A172 (cell line): ENCODE measurements at regions not wholly inside any gene's neighbourhood (a gene's known extent, or its start where the extent isn't known, plus 50 kb on each side); places are given as distances from the start of the nearest gene placed in this dataset.
A peak's percentile ranks its signal among the peaks of the same experiment; 100 is the strongest.
"Not testable (repeated sequence)": the region's sequence is repeated elsewhere in the genome, so short reads cannot be mapped to it uniquely, and the experiment has no call there.

Source experiments
- DNase-seq: peaks from one replicate; pipeline ENCODE4 v3.0.0-alpha.2; 2015; ENCODE audit warnings: low spot score

GRCh38 chr22:15835729-15836128 is 145.9 kb downstream of the POTEH start:
- not testable (repeated sequence) for DNase-seq

- not testable (repeated sequence) for DNase-seq
These were observed 159.9 kb downstream of the POTEH start for GRCh38 chr22:15849772-15850171.

GRCh38 chr22:15853716-15854373 is 164.0 kb downstream of the POTEH start:
- DNase-seq = not testable (repeated sequence)

GRCh38 chr22:15854421-15854820 is 164.6 kb downstream of the POTEH start:
- not testable (repeated sequence) for DNase-seq

GRCh38 chr22:15854978-15855377 is 165.2 kb downstream of the POTEH start:
- DNase-seq = not testable (repeated sequence)

GRCh38 chr22:15880926-15881325 is 191.1 kb downstream of the POTEH start:
- DNase-seq = not testable (repeated sequence)

- DNase-seq = not testable (repeated sequence)
These were observed 214.5 kb downstream of the POTEH start for GRCh38 chr22:15904326-15904725.

- not testable (repeated sequence) for DNase-seq
These were observed 221.9 kb downstream of the POTEH start for GRCh38 chr22:15911704-15912103.

GRCh38 chr22:15919120-15919519 is 229.3 kb downstream of the POTEH start:
- DNase-seq = not testable (repeated sequence)

- not testable (repeated sequence) for DNase-seq
These were observed 231.1 kb downstream of the POTEH start for GRCh38 chr22:15920941-15921340.

GRCh38 chr22:15922132-15922531 is 232.3 kb downstream of the POTEH start:
- not testable (repeated sequence) for DNase-seq

GRCh38 chr22:15922666-15923065 is 232.8 kb downstream of the POTEH start:
- not testable (repeated sequence) for DNase-seq

GRCh38 chr22:15924820-15925219 is 235.0 kb downstream of the POTEH start:
- DNase-seq = not testable (repeated sequence)

- peak; percentile 61 for DNase-seq
These were observed 237.3 kb downstream of the POTEH start for GRCh38 chr22:15927172-15927571.
